Activated naive CD4-positive, alpha-beta T cell treated with anti-CD3 and anti-CD28 coated beads, Interleukin-2, amount 10 ng/mL, durations not matched to agents 7 days and 5 days (primary cell): ENCODE measurements at regions not wholly inside any gene's neighbourhood (a gene's known extent, or its start where the extent isn't known, plus 50 kb on each side); places are given as distances from the start of the nearest gene placed in this dataset.
"Not testable (repeated sequence)": the region's sequence is repeated elsewhere in the genome, so short reads cannot be mapped to it uniquely, and the experiment has no call there.

ENCODE experiments used
- CTCF ChIA-PET: fragments of 350-600 bp; sonication (Branson Sonifier 250); formaldehyde crosslinking; loops from one replicate; lab custom pipeline; 2021; ENCODE audit warnings: antibody characterized with exemption; lab: Charles Lee
- DNase-seq: peaks from one replicate; pipeline ENCODE4 v3.0.0-alpha.2; 2020
- H3K27ac Mint-ChIP-seq: one replicate; pipeline ENCODE4 v1.8.0; 2021; ENCODE audit warnings: mild to moderate bottlenecking, moderate library complexity, mixed read lengths
- H3K27me3 Mint-ChIP-seq: one replicate; pipeline ENCODE4 v1.8.0; 2021; ENCODE audit warnings: mild to moderate bottlenecking, mixed read lengths
- H3K36me3 Mint-ChIP-seq: one replicate; pipeline ENCODE4 v1.8.0; 2021; ENCODE audit warnings: mixed read lengths
- H3K4me1 Mint-ChIP-seq: one replicate; pipeline ENCODE4 v1.8.0; 2021; ENCODE audit warnings: mixed read lengths
- H3K4me3 Mint-ChIP-seq: one replicate; pipeline ENCODE4 v1.8.0; 2021; ENCODE audit warnings: mild to moderate bottlenecking, moderate library complexity, mixed read lengths
- H3K9me3 Mint-ChIP-seq: one replicate; pipeline ENCODE4 v1.8.0; 2021; ENCODE audit warnings: mixed read lengths

GRCh38 chr9:39675211-39675553, 319.7 kb downstream of the SPATA31A1 start:
- H3K27ac Mint-ChIP-seq, H3K4me1 Mint-ChIP-seq, H3K36me3 Mint-ChIP-seq, H3K4me3 Mint-ChIP-seq, CTCF ChIA-PET, H3K9me3 Mint-ChIP-seq, DNase-seq, H3K27me3 Mint-ChIP-seq: not testable (repeated sequence)

- DNase-seq, H3K27ac Mint-ChIP-seq, H3K27me3 Mint-ChIP-seq, CTCF ChIA-PET, H3K4me1 Mint-ChIP-seq, H3K36me3 Mint-ChIP-seq, H3K4me3 Mint-ChIP-seq, H3K9me3 Mint-ChIP-seq: not testable (repeated sequence)
Observed at GRCh38 chr9:39678534-39679263, 323.2 kb downstream of the SPATA31A1 start.

GRCh38 chr9:39680694-39681401, 325.4 kb downstream of the SPATA31A1 start:
- CTCF ChIA-PET, H3K36me3 Mint-ChIP-seq, H3K4me3 Mint-ChIP-seq, H3K9me3 Mint-ChIP-seq, H3K27ac Mint-ChIP-seq, H3K4me1 Mint-ChIP-seq, H3K27me3 Mint-ChIP-seq, DNase-seq: not testable (repeated sequence)

GRCh38 chr9:39728862-39729261, 373.4 kb downstream of the SPATA31A1 start:
- H3K9me3 Mint-ChIP-seq, CTCF ChIA-PET, H3K4me1 Mint-ChIP-seq, H3K4me3 Mint-ChIP-seq, DNase-seq, H3K36me3 Mint-ChIP-seq, H3K27me3 Mint-ChIP-seq, H3K27ac Mint-ChIP-seq: not testable (repeated sequence)

GRCh38 chr9:39744898-39745297, 389.4 kb downstream of the SPATA31A1 start:
- H3K27me3 Mint-ChIP-seq, H3K4me3 Mint-ChIP-seq, H3K27ac Mint-ChIP-seq, DNase-seq, H3K4me1 Mint-ChIP-seq, H3K9me3 Mint-ChIP-seq, H3K36me3 Mint-ChIP-seq, CTCF ChIA-PET: not testable (repeated sequence)

- DNase-seq, H3K27ac Mint-ChIP-seq, H3K27me3 Mint-ChIP-seq, H3K4me3 Mint-ChIP-seq, H3K9me3 Mint-ChIP-seq, H3K36me3 Mint-ChIP-seq, H3K4me1 Mint-ChIP-seq, CTCF ChIA-PET: not testable (repeated sequence)
Observed at GRCh38 chr9:39775570-39775969, 420.1 kb downstream of the SPATA31A1 start.

- CTCF ChIA-PET, H3K4me1 Mint-ChIP-seq, H3K9me3 Mint-ChIP-seq, H3K4me3 Mint-ChIP-seq, H3K27me3 Mint-ChIP-seq, H3K27ac Mint-ChIP-seq, H3K36me3 Mint-ChIP-seq: not testable (repeated sequence)
- DNase-seq = peak; percentile 22
Observed at GRCh38 chr9:39791356-39791755, 435.9 kb downstream of the SPATA31A1 start.

- H3K4me3 Mint-ChIP-seq, H3K27me3 Mint-ChIP-seq, H3K4me1 Mint-ChIP-seq, DNase-seq, CTCF ChIA-PET, H3K27ac Mint-ChIP-seq, H3K36me3 Mint-ChIP-seq, H3K9me3 Mint-ChIP-seq: not testable (repeated sequence)
Observed at GRCh38 chr9:39797935-39798334, 442.5 kb downstream of the SPATA31A1 start.

GRCh38 chr9:39799252-39799651, 443.8 kb downstream of the SPATA31A1 start:
- not testable (repeated sequence) for H3K27me3 Mint-ChIP-seq

GRCh38 chr9:39802561-39802960, 447.1 kb downstream of the SPATA31A1 start:
- H3K36me3 Mint-ChIP-seq, H3K4me3 Mint-ChIP-seq, H3K9me3 Mint-ChIP-seq, H3K27ac Mint-ChIP-seq, H3K4me1 Mint-ChIP-seq, H3K27me3 Mint-ChIP-seq, CTCF ChIA-PET, DNase-seq: not testable (repeated sequence)

More at GRCh38 chr9:39799252-39799651, 443.8 kb downstream of the SPATA31A1 start:
- CTCF ChIA-PET, DNase-seq, H3K27ac Mint-ChIP-seq, H3K36me3 Mint-ChIP-seq, H3K4me3 Mint-ChIP-seq, H3K4me1 Mint-ChIP-seq, H3K9me3 Mint-ChIP-seq: not testable (repeated sequence)

- DNase-seq = peak; percentile 66
- H3K4me1 Mint-ChIP-seq, H3K36me3 Mint-ChIP-seq, CTCF ChIA-PET, H3K9me3 Mint-ChIP-seq, H3K27me3 Mint-ChIP-seq: not testable (repeated sequence)
- H3K4me3 Mint-ChIP-seq = peak overlapping the region; percentile 89
- peak overlapping the region; percentile 93 for H3K27ac Mint-ChIP-seq
Observed at GRCh38 chr9:39809401-39810226, 454.1 kb downstream of the SPATA31A1 start.

GRCh38 chr9:39810401-39810800, 454.9 kb downstream of the SPATA31A1 start:
- H3K4me1 Mint-ChIP-seq, H3K27me3 Mint-ChIP-seq, H3K27ac Mint-ChIP-seq, CTCF ChIA-PET, H3K36me3 Mint-ChIP-seq, DNase-seq, H3K4me3 Mint-ChIP-seq, H3K9me3 Mint-ChIP-seq: not testable (repeated sequence)

- H3K4me3 Mint-ChIP-seq, H3K4me1 Mint-ChIP-seq, DNase-seq, CTCF ChIA-PET, H3K36me3 Mint-ChIP-seq, H3K27ac Mint-ChIP-seq, H3K9me3 Mint-ChIP-seq, H3K27me3 Mint-ChIP-seq: not testable (repeated sequence)
Observed at GRCh38 chr9:39811615-39812014, 456.1 kb downstream of the SPATA31A1 start.

GRCh38 chr9:39828457-39828856, 473.0 kb downstream of the SPATA31A1 start:
- H3K9me3 Mint-ChIP-seq, H3K4me3 Mint-ChIP-seq, H3K4me1 Mint-ChIP-seq, DNase-seq, H3K36me3 Mint-ChIP-seq, H3K27ac Mint-ChIP-seq, H3K27me3 Mint-ChIP-seq, CTCF ChIA-PET: not testable (repeated sequence)
